GM12878 (cell line): ENCODE measurements at regions not wholly inside any gene's neighbourhood (a gene's known extent, or its start where the extent isn't known, plus 50 kb on each side); places are given as distances from the start of the nearest gene placed in this dataset.

ENCODE experiments used
- ATAC-seq: fragments of 200-7000 bp; cut with Tn5 transposase; 3 replicates; pipeline ENCODE4 v1.9.1; 2020; ENCODE audit warnings: mild to moderate bottlenecking, moderate library complexity
- BruUV-seq: library from RNA; stranded (reverse); fragments of 400-500 nt; replicated peaks from 2 replicates; lab custom pipeline; 2021; lab: Mats Ljungman, UMichigan
- CTCF ChIA-PET: fragments of 300-600 bp; sonication (Branson Sonifier 250); formaldehyde crosslinking; extraction: SDS; loops from one replicate; lab custom pipeline; 2021; ENCODE audit warnings: inconsistent platforms; lab: Yijun Ruan, JAX
- POLR2A ChIA-PET: fragments of 350-600 bp; formaldehyde crosslinking; extraction: SDS; loops from one replicate; lab custom pipeline; 2021; ENCODE audit warnings: inconsistent platforms; lab: Charles Lee
- RAD21 ChIA-PET: fragments of 300-600 bp; sonication (Branson Sonifier 250); formaldehyde crosslinking; loops from one replicate; lab custom pipeline; 2023; ENCODE audit warnings: antibody characterized with exemption; ENCODE audit not compliant: unreplicated experiment; lab: Charles Lee
- SMC1A ChIA-PET: fragments of 300-600 bp; sonication (Branson Sonifier 250); formaldehyde crosslinking; loops from one replicate; lab custom pipeline; 2023; ENCODE audit not compliant: unreplicated experiment, uncharacterized antibody; lab: Charles Lee
- DNase-seq: peaks from one replicate; pipeline ENCODE4 v3.0.0-alpha.2; 2011; ENCODE audit warnings: low read depth, low spot score
- FAIRE-seq: peaks from 3 replicates; lab custom pipeline; 2011; peaks lifted over from hg19 to GRCh38; lab: Jason Lieb, UNC
- H2AFZ ChIP-seq: 2 replicates; pipeline ENCODE4 v1.6.0; 2011; ENCODE audit warnings: low read depth, low read length, control low read depth; ENCODE audit not compliant: control insufficient read depth
- H3K27ac ChIP-seq: 2 replicates; pipeline ENCODE4 v1.5.1; 2011; ENCODE audit warnings: control low read depth; ENCODE audit not compliant: control insufficient read depth, insufficient read depth
- H3K27me3 ChIP-seq, 2 experiments: replicated peaks in 1 of 2; 2 replicates each; pipeline versions ENCODE4 v1.6.0 to v1.6.1; 2011; ENCODE audit warnings: low read length in 1 of 2; ENCODE audit not compliant: control insufficient read depth in 2 of 2, insufficient read depth in 2 of 2
- H3K36me3 ChIP-seq, 2 experiments: 2 replicates each; pipeline ENCODE4 v1.5.1; 2011; ENCODE audit warnings: low read length in 1 of 2; ENCODE audit not compliant: control insufficient read depth in 2 of 2, insufficient read depth in 2 of 2
- H3K4me1 ChIP-seq: 2 replicates; pipeline ENCODE4 v1.6.1; 2011; ENCODE audit warnings: mild to moderate bottlenecking, low read length, moderate library complexity, mixed read lengths; ENCODE audit not compliant: control insufficient read depth, insufficient read depth
- H3K4me2 ChIP-seq: 2 replicates; pipeline ENCODE4 v1.6.0; 2011; ENCODE audit warnings: control low read depth; ENCODE audit not compliant: control insufficient read depth, insufficient read depth
- H3K4me3 ChIP-seq: fragments of 200-600 bp; sonication (generic); 2 replicates; pipeline ENCODE4 v1.5.1; 2016
- H3K79me2 ChIP-seq: 2 replicates; pipeline ENCODE4 v1.6.0; 2011; ENCODE audit warnings: low read length; ENCODE audit not compliant: control insufficient read depth, insufficient read depth
- H3K9ac ChIP-seq: 2 replicates; pipeline ENCODE4 v1.8.0; 2011; ENCODE audit warnings: low read length, control low read depth, mixed read lengths; ENCODE audit not compliant: control insufficient read depth, insufficient read depth
- H3K9me3 ChIP-seq: replicated peaks from 3 replicates; pipeline ENCODE4 v1.5.1; 2011; ENCODE audit warnings: mild to moderate bottlenecking, low read length; ENCODE audit not compliant: control insufficient read depth, insufficient read depth
- H4K20me1 ChIP-seq: 2 replicates; pipeline ENCODE4 v1.6.0; 2011; ENCODE audit not compliant: control insufficient read depth, insufficient read depth
- CUX1 ChIP-seq: IDR thresholded peaks from 2 replicates; pipeline ENCODE4 v1.6.1; 2012; ENCODE audit warnings: improper control_type of control experiment, low read depth, low read length; ENCODE audit not compliant: insufficient replicate concordance
- DPF2 ChIP-seq: fragments of 450-650 bp; IDR thresholded peaks from 2 replicates; pipeline ENCODE4 v1.6.1; 2017; ENCODE audit warnings: mild to moderate bottlenecking
- ETV6 ChIP-seq, 2 experiments: fragments of 450-650 bp in 1 of 2; IDR thresholded peaks in 1 of 2; conservative IDR thresholded peaks in 1 of 2; 2 replicates each; pipeline ENCODE4 v1.6.1; 2014; ENCODE audit warnings: antibody characterized with exemption in 1 of 2, borderline replicate concordance in 1 of 2, low read depth in 1 of 2, mild to moderate bottlenecking in 1 of 2, moderate library complexity in 1 of 2
- HCFC1 ChIP-seq: fragments of 150-350 bp; IDR thresholded peaks from 2 replicates; pipeline ENCODE4 v1.6.1; 2014; ENCODE audit warnings: low read length
- KDM1A ChIP-seq: fragments of 200-600 bp; sonication (generic); IDR thresholded peaks from 2 replicates; pipeline ENCODE4 v1.6.1; 2016; ENCODE audit warnings: borderline replicate concordance
- PBX3 ChIP-seq: IDR thresholded peaks from 2 replicates; pipeline ENCODE4 v1.6.1; 2011; ENCODE audit warnings: mild to moderate bottlenecking, low read depth, low read length, moderate library complexity; ENCODE audit not compliant: insufficient replicate concordance
- SRF ChIP-seq, 2 experiments: IDR thresholded peaks; 2 replicates each; pipeline ENCODE4 v1.6.1; 2011; ENCODE audit warnings: low read depth in 2 of 2, low read length in 2 of 2, mild to moderate bottlenecking in 1 of 2, moderate library complexity in 1 of 2
- ZBTB4 ChIP-seq: fragments of 450-650 bp; formaldehyde crosslinking; IDR thresholded peaks from 2 replicates; pipeline ENCODE4 v1.4.0; 2022; ENCODE audit warnings: mild to moderate bottlenecking, moderate library complexity
- ZNF687 ChIP-seq: fragments of 450-650 bp; IDR thresholded peaks from 2 replicates; pipeline ENCODE4 v1.6.1; 2017; ENCODE audit warnings: mild to moderate bottlenecking, moderate library complexity
- WGBS: methylation state at CpG from one replicate; pipeline ENCODE4 v1.1.6; 2016; ENCODE audit warnings: low lambda C conversion rate; ENCODE audit not compliant: insufficient replicate concordance, insufficient coverage; ENCODE audit errors: missing lambda C conversion rate; 5-methylcytosine and 5-hydroxymethylcytosine counted together
- in situ Hi-C: fragments of 300-500 bp; cut with MboI; formaldehyde crosslinking; loops from 9 replicates; pipeline ENCODE4 v1.14.3; 2018; ENCODE audit warnings: mixed read lengths
- intact Hi-C: fragments of 100-400 bp; cut with micrococcal nuclease; formaldehyde crosslinking; loops from one replicate; pipeline ENCODE4 v1.14.2; 2022; ENCODE audit not compliant: unreplicated experiment

- Histone ChIP-seq H3K4me3 (no peak overlapping the region), H3K4me2 (no peak overlapping the region), H3K9me3 (no peaks in the 10 kb centered on the region), H3K27ac (no peak overlapping the region), H3K36me3 (no peaks in the 10 kb centered on the region), H2AFZ (no peak overlapping the region), H4K20me1 (no peaks in the 10 kb centered on the region), H3K27me3 (no peaks in the 10 kb centered on the region), H3K4me1 (no peaks in the 10 kb centered on the region), H3K9ac (no peak overlapping the region), H3K79me2 (no peaks in the 10 kb centered on the region)
- FAIRE-seq (no peak), ATAC-seq (no peak), DNase-seq (no peak)
- no TSS peak for BruUV-seq
- CTCF ChIA-PET = no interaction called here
- POLR2A ChIA-PET = no interaction called here
- in situ Hi-C loops (no loop called here), intact Hi-C loops (no loop called here)
- no peak for TF ChIP-seq CUX1
- no peak for TF ChIP-seq KDM1A
- TF ChIP-seq SRF (IDR thresholded peaks at IDR 0.05; ENCODE audit: low read depth in 2 of 2, low read length in 2 of 2) = no peak
- no peak for TF ChIP-seq HCFC1
- no peak for TF ChIP-seq PBX3
- no peak for TF ChIP-seq ETV6 (conservative IDR thresholded peaks at IDR 0.05 in 1 of 2, IDR thresholded peaks at IDR 0.05 in 1 of 2; ENCODE audit: borderline replicate concordance in 1 of 2, low read depth in 1 of 2)
- no peak for TF ChIP-seq DPF2
- no peak for TF ChIP-seq ZBTB4 (CRISPR knock-in tag)
- TF ChIP-seq ZNF687 = no peak
- SMC1A ChIA-PET = no interaction called here
- WGBS = 0% methylated on average over 2 of the region's 2 CpGs
- RAD21 ChIA-PET = no interaction called here
These were observed 541.9 kb upstream of the SPTLC3 start for GRCh38 chr20:12466915-12467314.
